GM10248 (cell line): ENCODE measurements at regions not wholly inside any gene's neighbourhood (a gene's known extent, or its start where the extent isn't known, plus 50 kb on each side); places are given as distances from the start of the nearest gene placed in this dataset.
"Not testable (repeated sequence)": the region's sequence is repeated elsewhere in the genome, so short reads cannot be mapped to it uniquely, and the experiment has no call there.

ENCODE experiments used
- CTCF ChIA-PET: fragments of 300-600 bp; sonication (Branson Sonifier 250); formaldehyde crosslinking; extraction: SDS; loops from one replicate; lab custom pipeline; 2021; ENCODE audit warnings: antibody characterized with exemption; lab: Yijun Ruan, JAX
- POLR2A ChIA-PET: fragments of 350-650 bp; sonication (Branson Sonifier 250); formaldehyde crosslinking; extraction: SDS; loops from one replicate; lab custom pipeline; 2020; ENCODE audit warnings: antibody characterized with exemption; lab: Yijun Ruan, JAX
- DNase-seq: peaks from one replicate; pipeline ENCODE4 v3.0.0; 2012; ENCODE audit errors: extremely low spot score
- CTCF ChIP-seq: IDR thresholded peaks from 2 replicates; pipeline ENCODE4 v1.5.1; 2012; ENCODE audit warnings: mild to moderate bottlenecking, low read depth; ENCODE audit errors: extremely low read depth, missing control alignments, control extremely low read depth

DNA sequence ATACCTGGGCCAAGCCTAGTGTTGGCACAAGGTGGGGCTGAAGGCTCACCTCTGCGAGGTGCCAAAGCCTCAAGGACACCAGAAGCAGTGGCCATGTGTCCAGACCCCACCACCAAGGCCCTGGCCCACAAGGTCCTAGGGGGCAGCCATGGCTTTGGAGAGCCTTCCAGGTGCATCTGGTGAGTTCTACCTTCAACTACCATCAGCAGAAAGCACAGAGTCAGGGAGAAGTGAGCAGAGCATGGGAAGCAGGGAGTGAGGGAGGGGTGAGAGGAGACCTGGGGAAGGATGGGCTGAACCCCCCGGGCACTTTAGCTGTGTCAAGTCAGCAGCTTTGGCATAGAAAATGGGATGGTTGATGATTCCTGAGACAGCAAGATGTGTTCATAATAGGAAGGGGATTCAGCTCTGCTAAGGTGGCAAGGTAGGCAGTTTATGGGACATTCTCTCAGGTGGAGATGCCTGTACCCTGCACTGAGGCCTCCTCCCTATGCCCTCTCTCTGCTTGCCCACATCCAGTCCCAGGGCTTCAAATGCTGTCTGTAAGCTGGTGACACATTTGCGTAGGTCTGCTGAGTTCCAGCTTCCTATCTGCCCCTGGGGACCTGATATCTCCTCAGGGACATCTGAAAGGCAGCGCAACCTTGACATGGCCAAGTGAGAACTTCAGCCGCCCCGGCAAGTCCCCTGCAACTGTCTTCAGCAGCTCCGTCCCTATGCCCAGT is 83.4 kb upstream of the RGPD5 start:
- CTCF ChIA-PET: interaction anchor here (1.0 to 1.4 kb wide), 2 partner anchors 10 to 165 kb away, joined by 3 to 5 read pairs; no protein-coding TSS in a partner anchor
- POLR2A ChIA-PET: no interaction called here

GRCh38 chr2:109711230-109712122 is 82.6 kb upstream of the RGPD5 start:
- POLR2A ChIA-PET: no interaction called here
- no peak for TF ChIP-seq CTCF
- DNase-seq: no peak
- CTCF ChIA-PET: interaction anchor here (1.0 to 2.1 kb wide), 3 partner anchors 9 to 166 kb away, joined by 3 to 5 read pairs (median 5); no protein-coding TSS in a partner anchor

More for the DNA sequence above, 83.4 kb upstream of the RGPD5 start:
- TF ChIP-seq CTCF: no peak
- no peak for DNase-seq

DNA sequence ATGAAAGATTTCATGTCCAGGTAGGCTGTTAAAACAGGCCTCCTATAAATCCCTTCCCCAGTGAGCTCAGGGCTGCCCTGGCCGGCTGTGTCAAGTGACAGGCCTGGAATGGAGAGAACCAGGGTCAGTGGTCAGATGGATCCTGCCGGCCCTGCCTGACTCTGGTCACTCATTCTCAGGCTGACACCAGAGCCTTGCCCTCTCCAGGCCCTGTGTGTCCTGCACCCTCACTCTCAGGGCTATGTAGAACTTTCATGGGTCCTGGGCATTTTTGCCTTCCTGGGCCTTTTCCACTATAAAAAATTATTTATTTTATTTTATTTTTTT is 82.0 kb upstream of the RGPD5 start:
- ChIA-PET CTCF (interaction anchor here (1.4 to 2.1 kb wide), 3 partner anchors 8 to 166 kb away, joined by 3 to 9 read pairs (median 5); no protein-coding TSS in a partner anchor), POLR2A (no interaction called here)
- DNase-seq: no peak
- no peak for TF ChIP-seq CTCF

DNA sequence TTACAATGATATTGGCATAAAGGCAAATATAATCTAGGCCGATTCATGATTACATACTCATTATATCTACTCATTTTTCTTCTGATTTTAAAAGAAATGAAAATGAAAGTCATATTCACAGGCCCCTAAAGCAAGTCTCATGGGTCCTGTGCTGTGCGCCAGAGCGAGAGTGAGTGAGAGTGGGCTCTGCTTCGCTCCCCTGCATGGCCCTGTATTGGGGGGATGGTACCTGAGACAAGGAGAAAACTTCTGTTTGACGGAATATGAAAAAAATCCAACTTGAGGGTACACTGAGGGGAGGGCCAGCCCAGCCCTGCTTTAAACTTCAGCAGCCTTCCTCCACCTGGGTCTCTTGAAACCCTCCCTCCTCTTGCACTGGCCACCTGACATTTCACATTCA is 81.4 kb upstream of the RGPD5 start:
- ChIA-PET CTCF (interaction anchor here (1.7 to 2.1 kb wide), 3 partner anchors 9 to 167 kb away, joined by 5 to 9 read pairs (median 5); no protein-coding TSS in a partner anchor), POLR2A (no interaction called here)
- DNase-seq: no peak
- TF ChIP-seq CTCF: no peak

GRCh38 chr2:109715313-109715805 is 78.7 kb upstream of the RGPD5 start:
- ChIA-PET POLR2A (no interaction called here), CTCF (interaction anchor here (0.8 to 1.3 kb wide), 4 partner anchors 48 to 205 kb away, joined by 3 to 16 read pairs (median 4); no protein-coding TSS in a partner anchor)
- no peak for DNase-seq
- peak; percentile 2 for TF ChIP-seq CTCF

GRCh38 chr2:109716596-109716995 is 77.5 kb upstream of the RGPD5 start:
- POLR2A ChIA-PET: not testable (repeated sequence)

More at GRCh38 chr2:109716596-109716995, 77.5 kb upstream of the RGPD5 start:
- CTCF ChIA-PET, DNase-seq: not testable (repeated sequence)
